GM18499 (cell line): ENCODE measurements at regions not wholly inside any gene's neighbourhood (a gene's known extent, or its start where the extent isn't known, plus 50 kb on each side); places are given as distances from the start of the nearest gene placed in this dataset.
A peak's percentile ranks its signal among the peaks of the same experiment; 100 is the strongest.

Source experiments
- ATAC-seq: cut with Tn5 transposase; IDR thresholded peaks from one replicate; pipeline ENCODE4 v1.9.1; 2021; ENCODE audit warnings: moderate number of reproducible peaks; ENCODE audit not compliant: insufficient read depth, unreplicated experiment

GRCh38 chr18:56246916-56247315, 391.5 kb downstream of the TXNL1 start:
- no peak for ATAC-seq

GRCh38 chr18:56245866-56246580, 392.4 kb downstream of the TXNL1 start:
- ATAC-seq: no peak

DNA sequence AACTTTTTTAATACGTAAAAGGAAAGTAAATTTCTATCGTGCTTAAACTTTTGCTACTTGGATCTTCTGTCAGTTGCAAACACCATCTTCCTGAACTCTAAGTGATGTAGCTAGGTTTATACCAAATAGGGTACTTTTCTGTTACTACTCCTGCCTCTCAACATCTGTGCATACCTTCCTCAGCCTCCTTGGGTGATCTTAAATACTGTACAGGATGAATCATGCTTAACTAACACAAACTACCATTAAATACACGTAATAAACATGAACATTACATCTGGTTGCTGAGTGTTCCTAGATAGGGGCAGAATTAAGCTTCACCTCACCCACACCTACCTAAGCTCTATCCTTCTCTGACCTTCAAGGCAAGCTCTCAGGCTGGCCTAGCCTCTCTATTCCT, 398.0 kb downstream of the TXNL1 start:
- ATAC-seq: no peak

GRCh38 chr18:56238576-56238975, 399.8 kb downstream of the TXNL1 start:
- no peak for ATAC-seq

DNA sequence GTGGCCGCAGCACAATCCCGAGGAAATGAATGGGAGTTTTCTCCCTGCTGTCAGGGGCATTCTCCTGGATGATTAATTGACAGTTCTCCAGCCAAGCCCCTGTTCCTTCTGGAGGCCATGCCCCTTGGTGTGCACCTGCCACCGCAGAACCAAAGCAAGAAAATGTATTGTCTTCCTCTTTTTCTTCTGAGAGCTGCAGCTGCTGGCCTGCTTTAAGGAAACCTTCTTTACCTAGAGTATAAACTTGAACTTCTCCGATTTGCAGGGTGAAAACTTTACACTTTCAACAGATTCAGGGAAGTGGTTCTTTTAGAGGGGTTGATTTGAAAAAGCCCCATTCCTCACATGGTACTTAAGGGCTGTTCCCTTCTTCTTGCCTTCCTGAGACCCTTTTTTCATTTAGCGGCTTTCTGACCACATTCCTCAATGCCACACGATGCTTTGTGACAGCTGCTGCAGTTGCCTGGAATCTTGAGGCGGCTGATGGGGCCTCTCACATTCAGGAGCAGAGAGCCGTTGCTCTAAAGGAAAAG, 402.8 kb downstream of the TXNL1 start:
- ATAC-seq: peak; percentile 78

- ATAC-seq: peak; percentile 36
Measured at GRCh38 chr18:56235071-56235470, 403.3 kb downstream of the TXNL1 start.

DNA sequence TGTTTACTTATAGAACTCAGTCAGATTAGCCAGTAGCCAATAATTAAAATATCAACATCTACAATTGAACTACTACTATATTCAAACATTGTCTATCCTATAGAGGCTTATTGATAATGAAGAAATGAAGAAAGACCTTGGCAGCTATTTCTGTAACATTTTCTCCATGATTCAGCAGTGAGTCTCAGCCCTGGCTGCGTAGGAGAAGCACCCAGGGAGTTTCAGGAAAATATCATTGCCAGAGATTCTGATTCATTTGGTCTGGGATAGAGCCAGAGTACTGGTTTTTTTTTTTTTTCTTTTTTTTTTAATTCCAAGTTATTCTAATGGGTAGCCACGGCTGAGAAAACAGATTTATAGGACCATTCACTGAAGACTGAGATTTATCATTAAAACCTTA, 404.8 kb downstream of the TXNL1 start:
- ATAC-seq: no peak

- ATAC-seq: no peak
Measured at GRCh38 chr18:56226025-56226424, 412.4 kb downstream of the TXNL1 start.

GRCh38 chr18:56224669-56225561, 413.5 kb downstream of the TXNL1 start:
- no peak for ATAC-seq

DNA sequence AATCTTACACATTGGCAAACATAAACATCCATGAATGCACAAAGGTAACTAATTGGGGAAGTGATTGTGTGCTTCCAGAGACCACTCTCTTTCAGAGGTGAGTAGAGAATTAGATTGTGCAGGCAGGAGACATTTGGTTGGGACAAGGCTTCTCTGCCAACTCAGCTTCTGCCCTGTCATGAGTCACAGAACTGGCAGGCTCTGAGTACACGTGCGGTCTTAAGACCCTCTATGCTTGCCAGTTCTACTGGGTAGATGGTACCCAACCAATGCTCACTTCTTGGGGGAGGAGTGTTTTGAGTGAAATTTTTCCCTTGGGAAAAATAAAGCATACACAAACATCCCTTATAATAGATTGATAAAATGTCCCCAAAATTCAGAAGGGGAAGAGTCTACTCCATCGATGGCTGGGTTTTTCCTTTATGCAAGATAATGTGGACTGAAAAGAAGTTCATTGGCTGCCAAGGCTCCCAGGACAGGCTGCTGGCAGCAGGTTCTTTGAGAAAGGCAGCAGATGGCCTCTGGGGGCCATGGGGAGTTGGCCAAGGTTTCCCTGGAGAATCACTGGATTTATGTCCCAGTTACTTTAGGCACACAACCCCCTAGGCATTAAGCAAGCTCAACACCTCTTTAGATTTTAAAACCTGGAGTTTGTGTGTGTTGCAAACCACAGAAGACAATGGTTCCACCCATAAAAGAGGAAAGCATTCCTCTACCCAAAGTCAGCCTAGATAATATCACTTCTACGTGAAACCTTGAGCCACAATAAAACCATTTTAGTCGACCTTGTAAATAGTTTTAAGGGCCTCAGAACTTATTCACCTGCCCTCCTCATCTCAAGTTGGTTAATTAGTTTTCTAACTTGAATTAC, 417.0 kb downstream of the TXNL1 start:
- no peak for ATAC-seq

DNA sequence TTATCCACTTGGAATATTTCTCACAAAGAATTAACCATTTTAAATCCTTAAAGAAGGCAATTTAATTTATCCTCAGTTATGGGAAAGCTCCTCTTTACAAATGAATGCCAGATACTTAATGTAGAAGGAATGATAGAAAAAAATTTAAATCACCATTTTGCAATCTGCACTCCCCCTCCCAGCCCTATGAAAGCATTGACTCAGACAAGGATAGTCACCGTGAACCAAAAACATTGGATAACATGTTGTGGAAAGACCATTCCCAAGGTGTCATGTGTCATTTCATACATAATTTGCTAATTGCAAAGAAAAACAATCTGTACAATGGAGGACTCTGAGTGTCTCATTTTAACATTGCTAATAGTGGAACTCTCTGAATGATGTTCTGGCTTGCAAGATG, 421.0 kb downstream of the TXNL1 start:
- ATAC-seq: no peak

DNA sequence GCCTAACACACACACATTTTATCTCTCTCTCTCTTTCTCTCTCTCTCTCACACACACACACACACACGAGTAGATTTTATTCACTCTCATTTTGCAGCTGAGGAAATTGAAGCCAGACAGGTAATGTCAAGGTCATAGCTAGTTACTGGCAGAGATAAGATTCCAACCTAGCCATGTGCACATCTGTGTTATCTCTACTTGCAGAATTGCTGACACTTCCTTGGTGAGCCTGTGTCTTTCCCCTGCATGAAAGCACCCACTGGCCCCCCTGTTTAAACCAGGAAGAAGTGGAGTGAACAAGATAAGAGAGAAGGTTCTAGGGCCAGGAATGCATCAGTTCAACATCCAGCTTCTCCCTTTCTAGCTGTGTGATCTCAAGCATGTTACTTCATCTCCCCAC, 423.7 kb downstream of the TXNL1 start:
- ATAC-seq: no peak

DNA sequence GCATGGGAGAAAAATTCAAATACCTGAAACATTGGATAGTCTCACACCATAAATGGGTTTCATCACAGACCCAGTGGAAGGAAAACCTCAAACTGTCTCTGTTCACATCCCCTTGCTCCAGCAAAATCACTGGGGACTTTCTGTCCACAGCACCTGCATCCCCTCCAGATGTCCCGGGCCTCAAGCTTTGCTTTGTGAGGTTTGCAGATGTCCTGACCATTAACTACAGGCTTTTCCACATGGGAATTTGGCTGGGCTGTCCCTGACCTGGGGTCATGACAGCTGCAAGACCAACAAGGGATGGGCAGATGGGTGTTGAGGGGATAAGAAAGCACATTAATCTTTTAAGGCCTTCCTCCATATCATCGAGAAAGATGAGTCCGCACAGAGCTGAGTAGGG, 427.9 kb downstream of the TXNL1 start:
- no peak for ATAC-seq

- no peak for ATAC-seq
Measured at GRCh38 chr18:56207989-56208388, 430.4 kb downstream of the TXNL1 start.

- ATAC-seq: no peak
Measured at GRCh38 chr18:56204052-56204451, 434.3 kb downstream of the TXNL1 start.

DNA sequence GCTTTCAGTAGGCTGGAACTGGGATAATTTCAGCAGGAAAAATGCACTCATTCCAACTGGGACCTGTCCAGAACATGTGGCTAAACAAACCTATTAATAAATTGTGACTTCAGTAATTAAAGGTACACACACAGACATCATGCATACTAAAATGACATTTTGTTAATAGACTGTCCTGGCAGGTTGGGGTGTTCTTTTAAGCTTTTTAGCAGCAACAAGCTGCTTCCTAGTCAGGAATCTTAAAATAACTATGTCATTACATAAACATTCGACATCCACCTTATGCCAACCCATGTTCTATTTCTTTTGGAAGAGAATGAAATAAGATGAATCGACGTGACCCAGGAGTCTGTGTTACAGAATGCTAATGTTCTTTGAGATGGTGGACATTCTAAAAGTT, 435.7 kb downstream of the TXNL1 start:
- no peak for ATAC-seq

DNA sequence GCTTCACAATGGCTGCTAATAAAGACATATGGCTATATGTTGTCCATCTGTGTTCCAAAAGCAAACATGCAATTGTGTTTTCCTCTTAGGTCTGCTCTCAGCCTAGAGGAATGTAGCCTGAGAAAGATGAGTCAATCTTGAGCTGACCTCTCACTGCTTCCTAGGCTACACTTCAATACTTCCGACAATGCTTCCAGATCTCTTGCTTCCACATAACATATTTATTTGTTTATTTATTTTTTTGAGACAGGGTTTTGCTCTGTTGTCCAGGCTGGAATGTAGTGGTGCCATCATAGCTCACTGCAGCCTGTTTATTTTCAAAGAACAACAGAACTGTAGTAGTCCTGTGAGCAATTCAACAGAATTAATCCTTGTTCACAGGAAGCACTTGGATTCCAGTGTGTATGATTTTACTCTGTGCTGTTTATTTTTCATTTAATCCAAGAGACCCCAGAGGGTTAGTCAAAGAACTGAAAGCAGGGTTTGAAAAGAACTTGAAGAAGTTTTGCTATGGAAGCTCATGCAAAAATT, 437.9 kb downstream of the TXNL1 start:
- no peak for ATAC-seq

- ATAC-seq: no peak
Measured at GRCh38 chr18:56199580-56200330, 438.6 kb downstream of the TXNL1 start.

- ATAC-seq: peak; percentile 58
Measured at GRCh38 chr18:56197241-56197859, 441.0 kb downstream of the TXNL1 start.
